ENCODE measurements at regions not wholly inside any gene's neighbourhood (a gene's known extent, or its start where the extent isn't known, plus 50 kb on each side); places are given as distances from the start of the nearest gene placed in this dataset.

DNA sequence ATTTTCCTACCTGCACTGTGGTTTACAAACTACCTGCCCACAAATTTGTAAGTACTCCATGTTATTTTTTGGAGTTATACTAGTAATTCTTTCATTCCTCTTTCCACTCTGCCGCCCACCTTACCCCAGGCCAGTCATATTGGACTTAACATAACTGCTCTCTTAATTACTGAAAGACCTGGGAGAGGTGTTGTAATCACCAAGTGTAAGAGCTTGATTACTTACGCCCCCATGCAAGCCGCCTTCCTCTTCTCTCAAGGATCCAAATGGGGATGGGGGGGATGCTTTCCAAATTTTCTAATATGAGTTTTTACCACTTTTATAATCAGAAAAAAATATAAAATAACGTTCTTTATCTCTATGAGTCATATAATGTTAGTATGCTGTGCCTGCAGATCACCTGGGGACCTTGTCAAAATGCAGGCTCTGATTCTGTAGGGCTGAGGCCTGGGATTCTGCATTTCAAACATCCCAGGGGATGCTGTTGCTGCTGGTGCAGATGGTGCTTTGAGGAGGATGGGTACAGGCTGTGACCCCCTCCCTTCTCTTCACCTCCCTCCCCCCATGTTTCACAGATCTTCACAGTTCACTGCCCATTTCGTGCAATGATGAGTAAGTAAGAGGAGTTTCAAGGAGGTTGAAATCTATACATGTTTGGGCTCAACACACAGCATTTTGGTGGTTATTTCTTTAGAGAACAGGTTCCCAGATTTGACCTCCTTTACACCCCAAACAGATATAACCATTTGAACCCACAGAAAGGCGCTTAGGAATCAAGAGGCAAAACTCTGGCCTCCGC lies 87.3 kb downstream of the SEC61B start:
- TF ChIP-seq, protein P1, sequence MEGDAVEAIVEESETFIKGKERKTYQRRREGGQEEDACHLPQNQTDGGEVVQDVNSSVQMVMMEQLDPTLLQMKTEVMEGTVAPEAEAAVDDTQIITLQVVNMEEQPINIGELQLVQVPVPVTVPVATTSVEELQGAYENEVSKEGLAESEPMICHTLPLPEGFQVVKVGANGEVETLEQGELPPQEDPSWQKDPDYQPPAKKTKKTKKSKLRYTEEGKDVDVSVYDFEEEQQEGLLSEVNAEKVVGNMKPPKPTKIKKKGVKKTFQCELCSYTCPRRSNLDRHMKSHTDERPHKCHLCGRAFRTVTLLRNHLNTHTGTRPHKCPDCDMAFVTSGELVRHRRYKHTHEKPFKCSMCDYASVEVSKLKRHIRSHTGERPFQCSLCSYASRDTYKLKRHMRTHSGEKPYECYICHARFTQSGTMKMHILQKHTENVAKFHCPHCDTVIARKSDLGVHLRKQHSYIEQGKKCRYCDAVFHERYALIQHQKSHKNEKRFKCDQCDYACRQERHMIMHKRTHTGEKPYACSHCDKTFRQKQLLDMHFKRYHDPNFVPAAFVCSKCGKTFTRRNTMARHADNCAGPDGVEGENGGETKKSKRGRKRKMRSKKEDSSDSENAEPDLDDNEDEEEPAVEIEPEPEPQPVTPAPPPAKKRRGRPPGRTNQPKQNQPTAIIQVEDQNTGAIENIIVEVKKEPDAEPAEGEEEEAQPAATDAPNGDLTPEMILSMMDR (IDR thresholded peaks at IDR 0.05; ENCODE audit: low read depth, low read length): no peak
- ChIA-PET CTCF (no interaction called here), POLR2A (no interaction called here)
- Histone ChIP-seq H3K27me3 (ENCODE audit: control insufficient read depth, insufficient read depth, low read length) (no peaks in the 10 kb centered on the region), H3K9me3 (ENCODE audit: control insufficient read depth, insufficient read depth, low read length) (no peaks in the 10 kb centered on the region; the same call in 1 of the 2 replicates), H3K4me3 (ENCODE audit: low read depth, low read length) (no peak overlapping the region), H3K27ac (ENCODE audit: low read depth, low read length) (no peak overlapping the region)
- no peak for DNase-seq (ENCODE audit: low read depth, low spot score)

DNA sequence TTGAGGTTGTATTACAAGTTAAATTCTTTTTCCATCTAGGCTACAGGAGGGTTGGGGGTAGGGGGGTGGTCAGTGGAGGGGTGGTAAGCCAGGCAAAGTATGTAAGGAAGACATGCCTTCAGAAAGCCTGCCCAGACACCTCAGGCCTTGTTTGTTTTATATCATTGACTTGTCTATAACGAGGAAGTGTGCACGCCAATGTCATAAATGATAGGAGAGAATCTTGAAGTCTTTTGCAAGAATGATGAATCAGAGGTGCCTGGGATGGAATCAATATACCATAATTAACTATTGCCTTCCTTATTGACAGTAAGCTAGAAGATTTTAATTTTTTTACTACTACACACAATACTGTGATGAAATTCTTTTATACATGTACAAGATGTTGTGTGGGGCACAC lies 90.7 kb downstream of the SEC61B start:
- DNase-seq (ENCODE audit: low read depth, low spot score): no peak
- TF ChIP-seq, protein P1 (IDR thresholded peaks at IDR 0.05; ENCODE audit: low read depth, low read length): no peak
- CTCF ChIA-PET: no interaction called here
- POLR2A ChIA-PET: no interaction called here
- no peaks in the 10 kb centered on the region for H3K27me3 ChIP-seq (ENCODE audit: control insufficient read depth, insufficient read depth, low read length)
- H3K4me3 ChIP-seq (ENCODE audit: low read depth, low read length): no peak overlapping the region
- no peak overlapping the region for H3K27ac ChIP-seq (ENCODE audit: low read depth, low read length)
- H3K9me3 ChIP-seq (ENCODE audit: control insufficient read depth, insufficient read depth, low read length): no peaks in the 10 kb centered on the region

DNA sequence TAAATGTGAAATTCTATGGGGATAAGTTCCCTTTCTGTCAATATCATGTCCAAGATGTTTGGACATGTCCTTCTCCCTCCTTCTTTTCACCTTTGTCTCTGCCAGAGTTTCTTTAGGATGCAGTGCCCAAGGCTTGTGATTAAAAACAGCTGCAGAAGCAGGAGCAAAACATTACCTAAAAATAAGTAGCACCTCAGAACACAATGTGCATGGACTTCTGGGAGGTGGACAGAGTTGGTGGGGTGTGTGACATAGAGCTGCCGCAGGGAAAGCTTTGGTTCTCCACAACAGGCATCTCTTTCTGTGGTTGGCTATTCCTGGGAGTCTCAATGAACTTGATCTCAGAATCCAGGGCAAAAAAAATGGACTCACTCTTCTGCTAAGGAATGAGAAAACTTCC lies 97.0 kb downstream of the SEC61B start:
- ChIA-PET CTCF (no interaction called here), POLR2A (no interaction called here)
- Histone ChIP-seq H3K27me3 (ENCODE audit: control insufficient read depth, insufficient read depth, low read length) (peaks cover 5% of the 10 kb centered on the region), H3K9me3 (ENCODE audit: control insufficient read depth, insufficient read depth, low read length) (no peaks in the 10 kb centered on the region), H3K4me3 (ENCODE audit: low read depth, low read length) (no peak overlapping the region), H3K27ac (ENCODE audit: low read depth, low read length) (no peak overlapping the region)
- DNase-seq (ENCODE audit: low read depth, low spot score): no peak
- TF ChIP-seq, protein P1 (IDR thresholded peaks at IDR 0.05; ENCODE audit: low read depth, low read length): no peak

GRCh38 chr9:99322299-99322698 lies 100.2 kb downstream of the SEC61B start:
- ChIA-PET POLR2A (no interaction called here), CTCF (no interaction called here)
- no peak overlapping the region for H3K4me3 ChIP-seq (ENCODE audit: low read depth, low read length)
- H3K27ac ChIP-seq (ENCODE audit: low read depth, low read length): no peak overlapping the region
- H3K27me3 ChIP-seq (ENCODE audit: control insufficient read depth, insufficient read depth, low read length): peaks cover 5% of the 10 kb centered on the region
- TF ChIP-seq, protein P1 (IDR thresholded peaks at IDR 0.05; ENCODE audit: low read depth, low read length): no peak
- H3K9me3 ChIP-seq (ENCODE audit: control insufficient read depth, insufficient read depth, low read length): no peaks in the 10 kb centered on the region
- no peak for DNase-seq (ENCODE audit: low read depth, low spot score)

- ChIA-PET CTCF (no interaction called here), POLR2A (no interaction called here)
- Histone ChIP-seq H3K27ac (ENCODE audit: low read depth, low read length) (no peak overlapping the region), H3K27me3 (ENCODE audit: control insufficient read depth, insufficient read depth, low read length) (peaks cover 5% of the 10 kb centered on the region), H3K9me3 (ENCODE audit: control insufficient read depth, insufficient read depth, low read length) (no peaks in the 10 kb centered on the region), H3K4me3 (ENCODE audit: low read depth, low read length) (no peak overlapping the region)
- DNase-seq (ENCODE audit: low read depth, low spot score): no peak
- TF ChIP-seq, protein P1 (IDR thresholded peaks at IDR 0.05; ENCODE audit: low read depth, low read length): no peak
These were observed 104.2 kb downstream of the SEC61B start for GRCh38 chr9:99326112-99326916.

All from AG04450 (cell line).